Spleen (tissue), 7 donors: ENCODE measurements at regions not wholly inside any gene's neighbourhood (a gene's known extent, or its start where the extent isn't known, plus 50 kb on each side); places are given as distances from the start of the nearest gene placed in this dataset.

Experiments used
- POLR2AphosphoS5 ChIP-seq, 3 donors: sonication (generic); formaldehyde crosslinking; IDR thresholded peaks; one replicate each; pipeline ENCODE4 v1.5.1; 2017; ENCODE audit warnings: antibody characterized with exemption in 3 of 3
- TF ChIP-seq, protein P1 (sequence below), 11 experiments: fragments of 200-600 bp in 7 of 11; fragments of 450-650 bp in 4 of 11; sonication (generic) in 4 of 11; IDR thresholded peaks in 8 of 11; conservative IDR thresholded peaks in 3 of 11; 1 replicate in 7 of 11; 2 replicates in 4 of 11; pipeline versions ENCODE4 v1.4.0 to v1.8.0; 2016 to 2021; ENCODE audit warnings: antibody characterized with exemption in 11 of 11, inconsistent platforms in 4 of 11, mild to moderate bottlenecking in 1 of 11
- donor health status: DM: no; HTN: no; CAD: no; lungs with moderate emphysema.
- donor health status: DM: no; HTN: no; CAD: no.
- donor health status: DM: no; HTN: no; CAD: no.

DNA sequence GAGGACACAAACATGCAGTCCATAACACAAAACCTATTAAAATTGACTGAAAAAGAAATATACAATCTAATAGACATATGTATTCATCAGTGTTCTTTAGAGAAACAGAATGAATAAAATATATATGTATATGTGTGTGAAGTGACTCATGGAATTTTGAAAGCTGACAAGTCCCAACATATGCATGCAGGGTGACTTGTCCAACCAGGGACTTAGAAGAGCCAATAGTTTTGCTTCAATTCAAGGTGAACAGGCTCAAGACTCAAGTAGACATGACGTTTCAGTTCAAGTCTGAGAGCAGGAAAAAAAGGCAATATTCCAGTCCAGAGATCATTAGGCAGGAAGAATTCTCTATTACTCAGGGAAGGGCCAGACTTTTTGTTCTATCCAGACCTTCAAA lies 271.2 kb upstream of the SETBP1 start:
- no peak for TF ChIP-seq POLR2AphosphoS5 (IDR thresholded peaks at IDR 0.05)
- TF ChIP-seq, protein P1, sequence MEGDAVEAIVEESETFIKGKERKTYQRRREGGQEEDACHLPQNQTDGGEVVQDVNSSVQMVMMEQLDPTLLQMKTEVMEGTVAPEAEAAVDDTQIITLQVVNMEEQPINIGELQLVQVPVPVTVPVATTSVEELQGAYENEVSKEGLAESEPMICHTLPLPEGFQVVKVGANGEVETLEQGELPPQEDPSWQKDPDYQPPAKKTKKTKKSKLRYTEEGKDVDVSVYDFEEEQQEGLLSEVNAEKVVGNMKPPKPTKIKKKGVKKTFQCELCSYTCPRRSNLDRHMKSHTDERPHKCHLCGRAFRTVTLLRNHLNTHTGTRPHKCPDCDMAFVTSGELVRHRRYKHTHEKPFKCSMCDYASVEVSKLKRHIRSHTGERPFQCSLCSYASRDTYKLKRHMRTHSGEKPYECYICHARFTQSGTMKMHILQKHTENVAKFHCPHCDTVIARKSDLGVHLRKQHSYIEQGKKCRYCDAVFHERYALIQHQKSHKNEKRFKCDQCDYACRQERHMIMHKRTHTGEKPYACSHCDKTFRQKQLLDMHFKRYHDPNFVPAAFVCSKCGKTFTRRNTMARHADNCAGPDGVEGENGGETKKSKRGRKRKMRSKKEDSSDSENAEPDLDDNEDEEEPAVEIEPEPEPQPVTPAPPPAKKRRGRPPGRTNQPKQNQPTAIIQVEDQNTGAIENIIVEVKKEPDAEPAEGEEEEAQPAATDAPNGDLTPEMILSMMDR (IDR thresholded peaks at IDR 0.05 in 8 of 11, conservative IDR thresholded peaks at IDR 0.05 in 3 of 11): no peak
